Neural cell (in vitro differentiated cells): ENCODE measurements at regions not wholly inside any gene's neighbourhood (a gene's known extent, or its start where the extent isn't known, plus 50 kb on each side); places are given as distances from the start of the nearest gene placed in this dataset.

Experiments
- H2AFZ ChIP-seq: fragments of 200-600, 300-800 bp; sonication (generic), shearing (Covaris generic); 2 replicates; pipeline ENCODE4 v1.6.0; 2014; ENCODE audit warnings: low read depth, mild to moderate bottlenecking, antibody characterized with exemption, low read length, moderate library complexity
- H3F3A ChIP-seq: fragments of 200-600 bp; shearing (Covaris generic); 2 replicates; pipeline ENCODE4 v1.6.1; 2016; ENCODE audit warnings: mild to moderate bottlenecking, moderate library complexity, mixed read lengths, antibody characterized with exemption, low read length; ENCODE audit not compliant: insufficient read depth, poor library complexity, severe bottlenecking
- H3K27ac ChIP-seq: fragments of 200-600, 300-800 bp; sonication (generic), shearing (Covaris generic); 2 replicates; pipeline ENCODE4 v1.5.1; 2014; ENCODE audit warnings: mild to moderate bottlenecking, low read length, moderate library complexity
- H3K27me3 ChIP-seq: fragments of 300-800, 200-600 bp; sonication (generic), shearing (Covaris generic); 2 replicates; pipeline ENCODE4 v1.6.0; 2014; ENCODE audit warnings: mild to moderate bottlenecking, low read depth, low read length, moderate library complexity; ENCODE audit not compliant: insufficient read depth
- H3K36me3 ChIP-seq: fragments of 300-800, 200-600 bp; sonication (generic), shearing (Covaris generic); 2 replicates; pipeline ENCODE4 v1.5.1; 2014; ENCODE audit warnings: mild to moderate bottlenecking, antibody characterized with exemption, low read length, moderate library complexity; ENCODE audit not compliant: insufficient read depth
- H3K4me2 ChIP-seq: fragments of 300-800, 200-600 bp; sonication (generic), shearing (Covaris generic); 2 replicates; pipeline ENCODE4 v1.6.0; 2014; ENCODE audit warnings: mild to moderate bottlenecking, low read length
- H3K4me3 ChIP-seq: fragments of 300-800, 200-600 bp; sonication (generic), shearing (Covaris generic); 2 replicates; pipeline ENCODE4 v1.5.1; 2014; ENCODE audit warnings: mild to moderate bottlenecking, low read length, moderate library complexity
- H3K79me2 ChIP-seq: fragments of 200-600 bp; shearing (Covaris generic); replicated peaks from 2 replicates; pipeline ENCODE4 v1.6.0; 2014; ENCODE audit warnings: mild to moderate bottlenecking, low read length, moderate library complexity; ENCODE audit not compliant: insufficient read depth
- H3K9ac ChIP-seq: fragments of 300-800, 200-600 bp; sonication (generic), shearing (Covaris generic); 2 replicates; pipeline ENCODE4 v1.6.1; 2016; ENCODE audit warnings: mild to moderate bottlenecking, low read length, mixed read lengths
- H3K9me2 ChIP-seq: fragments of 200-600 bp; shearing (Covaris generic); 2 replicates; pipeline ENCODE4 v1.6.1; 2016; ENCODE audit warnings: mild to moderate bottlenecking, low read length, mixed read lengths; ENCODE audit not compliant: insufficient read depth
- H3K9me3 ChIP-seq: fragments of 200-600, 300-800 bp; sonication (generic), shearing (Covaris generic); 2 replicates; pipeline ENCODE4 v1.6.1; 2016; ENCODE audit warnings: mild to moderate bottlenecking, mixed run types, low read length, moderate library complexity, mixed read lengths
- H4K20me1 ChIP-seq: fragments of 200-600 bp; shearing (Covaris generic); 2 replicates; pipeline ENCODE4 v1.6.1; 2016; ENCODE audit warnings: mild to moderate bottlenecking, mixed run types; ENCODE audit not compliant: insufficient read depth
- EP300 ChIP-seq: fragments of 450-650 bp; conservative IDR thresholded peaks from 2 replicates; pipeline ENCODE4 v1.6.1; 2014; ENCODE audit warnings: antibody characterized with exemption, mild to moderate bottlenecking, moderate library complexity; ENCODE audit not compliant: poor library complexity, severe bottlenecking
- EZH2 ChIP-seq: fragments of 200-600, 300-800 bp; shearing (Covaris generic), sonication (generic); IDR thresholded peaks from 2 replicates; pipeline ENCODE4 v1.6.1; 2014; ENCODE audit warnings: antibody characterized with exemption, low read length, borderline replicate concordance, mild to moderate bottlenecking; ENCODE audit not compliant: insufficient read depth, poor library complexity, severe bottlenecking
- MXI1 ChIP-seq: fragments of 450-650 bp; conservative IDR thresholded peaks from 2 replicates; pipeline ENCODE4 v1.6.1; 2014; ENCODE audit warnings: antibody characterized with exemption, mild to moderate bottlenecking; ENCODE audit not compliant: poor library complexity, severe bottlenecking
- POLR2AphosphoS5 ChIP-seq: IDR thresholded peaks from 2 replicates; pipeline ENCODE4 v1.6.1; 2012
- RAD21 ChIP-seq: fragments of 450-650 bp; conservative IDR thresholded peaks from 2 replicates; pipeline ENCODE4 v1.6.1; 2014; ENCODE audit warnings: antibody characterized with exemption, mild to moderate bottlenecking, moderate library complexity
- SMC3 ChIP-seq: fragments of 450-650 bp; conservative IDR thresholded peaks from 2 replicates; pipeline ENCODE4 v1.6.1; 2014; ENCODE audit warnings: antibody characterized with exemption, mild to moderate bottlenecking, moderate library complexity; ENCODE audit not compliant: poor library complexity
- TAF1 ChIP-seq: IDR thresholded peaks from 2 replicates; pipeline ENCODE4 v1.6.1; 2012; ENCODE audit warnings: low read depth
- TF ChIP-seq, protein P1 (sequence below): fragments of 450-650 bp; IDR thresholded peaks from 2 replicates; pipeline ENCODE4 v1.5.1; 2014; ENCODE audit warnings: antibody characterized with exemption, mild to moderate bottlenecking, moderate library complexity; ENCODE audit not compliant: poor library complexity, severe bottlenecking
- TF ChIP-seq, protein P2 (sequence below): IDR thresholded peaks from 2 replicates; pipeline ENCODE4 v1.6.1; 2012; ENCODE audit warnings: borderline replicate concordance

- no peak overlapping the region for H3K4me2 ChIP-seq
- H3K9ac ChIP-seq = no peak overlapping the region
- H3K4me3 ChIP-seq = no peak overlapping the region
- no peaks in the 10 kb centered on the region for H3K9me2 ChIP-seq
- H2AFZ ChIP-seq = no peak overlapping the region
- no peaks in the 10 kb centered on the region for H3K27me3 ChIP-seq
- H3K36me3 ChIP-seq = no peaks in the 10 kb centered on the region
- H3K27ac ChIP-seq = no peak overlapping the region
- no peaks in the 10 kb centered on the region for H3K9me3 ChIP-seq
- TF ChIP-seq SMC3 = no peak
- TF ChIP-seq RAD21 = no peak
- TF ChIP-seq EP300 = no peak
- TF ChIP-seq POLR2AphosphoS5 = no peak
- TF ChIP-seq EZH2 = no peak
- TF ChIP-seq, protein P1, sequence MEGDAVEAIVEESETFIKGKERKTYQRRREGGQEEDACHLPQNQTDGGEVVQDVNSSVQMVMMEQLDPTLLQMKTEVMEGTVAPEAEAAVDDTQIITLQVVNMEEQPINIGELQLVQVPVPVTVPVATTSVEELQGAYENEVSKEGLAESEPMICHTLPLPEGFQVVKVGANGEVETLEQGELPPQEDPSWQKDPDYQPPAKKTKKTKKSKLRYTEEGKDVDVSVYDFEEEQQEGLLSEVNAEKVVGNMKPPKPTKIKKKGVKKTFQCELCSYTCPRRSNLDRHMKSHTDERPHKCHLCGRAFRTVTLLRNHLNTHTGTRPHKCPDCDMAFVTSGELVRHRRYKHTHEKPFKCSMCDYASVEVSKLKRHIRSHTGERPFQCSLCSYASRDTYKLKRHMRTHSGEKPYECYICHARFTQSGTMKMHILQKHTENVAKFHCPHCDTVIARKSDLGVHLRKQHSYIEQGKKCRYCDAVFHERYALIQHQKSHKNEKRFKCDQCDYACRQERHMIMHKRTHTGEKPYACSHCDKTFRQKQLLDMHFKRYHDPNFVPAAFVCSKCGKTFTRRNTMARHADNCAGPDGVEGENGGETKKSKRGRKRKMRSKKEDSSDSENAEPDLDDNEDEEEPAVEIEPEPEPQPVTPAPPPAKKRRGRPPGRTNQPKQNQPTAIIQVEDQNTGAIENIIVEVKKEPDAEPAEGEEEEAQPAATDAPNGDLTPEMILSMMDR = no peak
- TF ChIP-seq, protein P2, sequence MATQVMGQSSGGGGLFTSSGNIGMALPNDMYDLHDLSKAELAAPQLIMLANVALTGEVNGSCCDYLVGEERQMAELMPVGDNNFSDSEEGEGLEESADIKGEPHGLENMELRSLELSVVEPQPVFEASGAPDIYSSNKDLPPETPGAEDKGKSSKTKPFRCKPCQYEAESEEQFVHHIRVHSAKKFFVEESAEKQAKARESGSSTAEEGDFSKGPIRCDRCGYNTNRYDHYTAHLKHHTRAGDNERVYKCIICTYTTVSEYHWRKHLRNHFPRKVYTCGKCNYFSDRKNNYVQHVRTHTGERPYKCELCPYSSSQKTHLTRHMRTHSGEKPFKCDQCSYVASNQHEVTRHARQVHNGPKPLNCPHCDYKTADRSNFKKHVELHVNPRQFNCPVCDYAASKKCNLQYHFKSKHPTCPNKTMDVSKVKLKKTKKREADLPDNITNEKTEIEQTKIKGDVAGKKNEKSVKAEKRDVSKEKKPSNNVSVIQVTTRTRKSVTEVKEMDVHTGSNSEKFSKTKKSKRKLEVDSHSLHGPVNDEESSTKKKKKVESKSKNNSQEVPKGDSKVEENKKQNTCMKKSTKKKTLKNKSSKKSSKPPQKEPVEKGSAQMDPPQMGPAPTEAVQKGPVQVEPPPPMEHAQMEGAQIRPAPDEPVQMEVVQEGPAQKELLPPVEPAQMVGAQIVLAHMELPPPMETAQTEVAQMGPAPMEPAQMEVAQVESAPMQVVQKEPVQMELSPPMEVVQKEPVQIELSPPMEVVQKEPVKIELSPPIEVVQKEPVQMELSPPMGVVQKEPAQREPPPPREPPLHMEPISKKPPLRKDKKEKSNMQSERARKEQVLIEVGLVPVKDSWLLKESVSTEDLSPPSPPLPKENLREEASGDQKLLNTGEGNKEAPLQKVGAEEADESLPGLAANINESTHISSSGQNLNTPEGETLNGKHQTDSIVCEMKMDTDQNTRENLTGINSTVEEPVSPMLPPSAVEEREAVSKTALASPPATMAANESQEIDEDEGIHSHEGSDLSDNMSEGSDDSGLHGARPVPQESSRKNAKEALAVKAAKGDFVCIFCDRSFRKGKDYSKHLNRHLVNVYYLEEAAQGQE = no peak
- no peak for TF ChIP-seq MXI1
- TF ChIP-seq TAF1 = no peak
- H3F3A ChIP-seq = no peaks in the 10 kb centered on the region
- H4K20me1 ChIP-seq = no peaks in the 10 kb centered on the region
- no peaks in the 10 kb centered on the region for H3K79me2 ChIP-seq
These were observed 228.3 kb downstream of the MIAT start for GRCh38 chr22:26885441-26886261.

- no peak overlapping the region for H3K9ac ChIP-seq
- TF ChIP-seq POLR2AphosphoS5 (no peak), RAD21 (no peak), TAF1 (no peak), SMC3 (no peak), MXI1 (no peak)
- H4K20me1 ChIP-seq = no peaks in the 10 kb centered on the region
- H3K79me2 ChIP-seq = no peaks in the 10 kb centered on the region
- no peaks in the 10 kb centered on the region for H3K9me2 ChIP-seq
- H3K36me3 ChIP-seq = no peaks in the 10 kb centered on the region
- H3K27me3 ChIP-seq = no peaks in the 10 kb centered on the region
- no peak overlapping the region for H3K27ac ChIP-seq
- H3K4me2 ChIP-seq = no peak overlapping the region
- no peak overlapping the region for H2AFZ ChIP-seq
- no peaks in the 10 kb centered on the region for H3K9me3 ChIP-seq
- no peak overlapping the region for H3K4me3 ChIP-seq
- H3F3A ChIP-seq = no peaks in the 10 kb centered on the region
These were observed 230.1 kb downstream of the MIAT start for GRCh38 chr22:26887456-26887855.
